ENCODE measurements at regions not wholly inside any gene's neighbourhood (a gene's known extent, or its start where the extent isn't known, plus 50 kb on each side); places are given as distances from the start of the nearest gene placed in this dataset.

- DNase-seq: no peak
Observed at GRCh38 chr18:45119876-45120275, 439.2 kb downstream of the SETBP1 start.

- peak; percentile 38 for DNase-seq
Observed at GRCh38 chr18:45121146-45121545, 440.5 kb downstream of the SETBP1 start.

- DNase-seq: no peak
Observed at GRCh38 chr18:45122506-45122905, 441.8 kb downstream of the SETBP1 start.

GRCh38 chr18:45127405-45127804 is 446.7 kb downstream of the SETBP1 start:
- no peak for DNase-seq

DNA sequence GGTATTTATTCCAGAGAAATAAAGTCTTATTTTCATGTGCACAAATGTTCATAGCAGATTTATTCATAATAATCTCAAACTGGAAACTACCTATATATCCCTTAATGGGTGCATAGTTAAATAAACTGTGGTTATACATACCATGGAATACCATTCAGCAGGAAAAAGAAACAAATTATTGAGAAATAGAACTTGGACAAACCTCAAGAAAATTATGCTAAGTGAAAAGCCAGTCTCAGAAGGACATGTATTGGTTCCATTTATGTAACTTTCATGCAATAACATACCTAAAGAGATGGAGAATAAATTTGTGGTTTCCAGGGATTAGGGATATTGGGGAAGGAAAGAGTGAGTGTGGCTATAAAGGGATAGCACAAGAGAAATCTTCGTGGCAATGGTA is 452.6 kb downstream of the SETBP1 start:
- no peak for DNase-seq

- DNase-seq: no peak
Observed at GRCh38 chr18:45136381-45137086, 455.8 kb downstream of the SETBP1 start.

DNA sequence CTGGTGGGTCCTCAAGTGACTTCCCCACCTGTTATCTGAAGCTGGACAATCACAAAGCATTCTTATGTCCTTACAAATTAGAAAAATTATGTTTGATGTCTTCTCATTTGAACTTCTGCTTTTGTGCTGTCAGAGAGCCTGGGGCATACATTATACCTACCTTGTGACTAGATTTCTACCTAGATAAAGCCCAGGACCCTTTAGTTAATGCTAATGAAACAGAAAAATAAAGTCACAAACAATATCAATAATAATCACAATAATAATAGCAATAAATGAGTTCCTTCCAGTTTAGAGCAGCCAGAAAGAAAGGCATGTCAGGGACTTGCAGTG is 456.4 kb downstream of the SETBP1 start:
- DNase-seq: no peak

GRCh38 chr18:45139478-45139877 is 458.8 kb downstream of the SETBP1 start:
- DNase-seq: no peak

DNA sequence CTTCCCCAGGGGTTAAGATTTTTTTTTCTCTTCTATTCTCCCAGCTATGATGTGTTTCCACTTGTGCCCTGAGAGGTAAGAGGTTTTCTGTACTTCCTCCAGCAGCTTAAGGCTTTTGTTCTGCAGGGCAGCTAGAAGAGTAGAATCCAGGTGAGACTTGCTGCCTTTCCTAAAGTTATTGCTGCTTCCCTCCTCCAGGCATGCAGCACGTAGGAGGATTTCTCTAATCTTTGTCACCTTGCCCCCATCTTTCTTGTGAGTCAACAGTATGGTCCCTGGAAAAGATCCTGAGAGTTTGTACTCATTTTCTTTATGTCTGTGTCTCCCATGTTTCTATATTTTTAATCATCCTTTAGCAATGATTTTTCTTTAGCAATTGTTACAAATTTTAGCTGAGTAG is 462.2 kb downstream of the SETBP1 start:
- no peak for DNase-seq

DNA sequence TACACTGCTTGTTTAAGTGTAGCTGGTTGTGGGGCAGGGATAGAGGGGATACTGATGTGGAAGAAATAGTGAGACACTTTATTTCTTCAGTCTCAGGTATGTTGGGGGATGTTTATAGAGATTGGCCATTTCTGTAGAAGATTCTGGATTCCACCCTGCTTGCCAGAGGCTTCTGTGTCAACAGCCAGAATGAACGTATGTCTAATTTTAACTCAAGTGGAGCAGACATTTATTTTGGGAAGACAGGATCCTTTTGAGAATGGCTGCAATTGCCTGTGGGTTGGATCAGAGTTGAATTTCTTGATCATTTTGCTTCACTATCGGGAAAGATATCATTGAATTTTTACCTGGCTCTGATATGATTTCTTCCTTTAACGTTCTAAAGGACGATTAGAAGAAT is 465.6 kb upstream of the SLC14A2 start:
- no peak for DNase-seq

DNA sequence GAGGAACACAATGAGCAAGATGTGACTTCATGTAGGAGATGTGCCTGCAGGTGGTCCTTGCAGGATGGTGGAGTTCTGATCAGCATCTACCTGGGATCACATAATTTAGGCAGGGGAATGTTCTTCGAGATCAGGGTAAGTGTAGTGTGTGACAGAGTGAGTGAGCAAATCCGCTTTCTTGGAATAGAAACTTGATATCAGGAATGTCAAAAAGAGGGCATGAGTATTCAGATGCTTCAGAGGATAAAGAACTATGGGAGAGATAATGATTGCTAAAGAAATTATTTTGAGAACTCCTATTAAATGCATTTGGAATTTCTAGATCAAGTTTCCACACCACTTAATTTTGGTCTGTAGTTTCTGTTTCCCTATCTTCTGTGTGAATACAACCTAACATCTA is 463.6 kb upstream of the SLC14A2 start:
- DNase-seq: no peak

- no peak for DNase-seq
Observed at GRCh38 chr18:45155526-45155925, 459.8 kb upstream of the SLC14A2 start.

GRCh38 chr18:45156946-45157345 is 458.3 kb upstream of the SLC14A2 start:
- no peak for DNase-seq

DNA sequence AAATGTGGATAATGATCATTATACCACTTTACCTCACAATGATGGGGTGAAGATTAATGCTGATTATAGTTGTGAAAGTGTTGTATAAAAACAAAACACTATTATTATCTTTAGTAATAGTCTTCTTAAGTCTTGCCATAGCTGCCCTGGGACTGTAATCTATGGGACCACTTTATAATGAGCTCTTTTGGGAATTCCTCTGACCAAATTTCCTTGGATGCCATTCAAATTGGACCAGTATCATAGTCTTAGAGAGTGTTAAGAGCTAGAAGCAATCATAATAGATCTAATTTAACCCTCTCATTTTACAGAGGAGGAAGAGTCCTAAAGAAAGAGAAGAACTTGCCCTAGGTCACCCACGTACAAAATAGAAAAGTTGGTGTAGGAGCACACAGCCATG is 457.7 kb upstream of the SLC14A2 start:
- no peak for DNase-seq

DNA sequence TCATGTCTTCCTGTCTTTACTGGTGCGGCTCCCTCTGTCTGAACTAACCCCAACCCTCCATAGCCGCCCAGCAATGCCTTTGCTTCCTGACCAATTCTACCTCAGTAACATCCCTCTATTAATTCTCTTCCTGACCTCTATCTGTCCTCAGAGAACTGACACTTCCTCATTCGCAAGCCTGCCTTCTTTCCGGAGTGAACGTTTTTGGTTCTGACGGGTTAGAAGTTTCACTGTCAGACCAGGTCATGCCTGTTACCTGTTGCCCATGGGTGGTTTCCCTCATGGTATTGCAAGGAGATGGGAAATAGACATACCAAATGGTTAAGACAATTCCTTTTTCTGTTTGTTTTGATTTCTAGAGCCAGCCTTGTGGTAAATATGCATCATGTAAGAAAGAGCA is 453.4 kb upstream of the SLC14A2 start:
- no peak for DNase-seq

GRCh38 chr18:45163871-45164270 is 451.4 kb upstream of the SLC14A2 start:
- no peak for DNase-seq

DNA sequence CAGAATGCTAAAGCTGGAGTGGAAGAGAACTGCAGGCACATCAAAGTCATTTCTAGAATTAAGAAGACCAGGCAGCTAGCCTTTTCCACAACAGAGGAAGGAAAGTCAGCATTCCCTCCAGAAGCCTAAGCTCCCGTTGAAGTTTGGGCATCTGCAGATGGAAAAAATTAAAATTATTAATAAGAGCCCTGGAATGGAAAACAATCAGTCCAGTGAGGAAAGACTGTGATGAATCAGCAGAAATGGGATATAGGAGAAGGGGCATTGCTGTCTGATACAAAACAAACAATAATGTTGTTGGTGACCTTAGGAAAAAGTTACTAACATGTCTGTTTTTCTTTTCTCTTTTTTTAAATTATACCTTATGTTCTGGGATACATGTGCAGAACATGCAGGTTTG is 450.7 kb upstream of the SLC14A2 start:
- no peak for DNase-seq

DNA sequence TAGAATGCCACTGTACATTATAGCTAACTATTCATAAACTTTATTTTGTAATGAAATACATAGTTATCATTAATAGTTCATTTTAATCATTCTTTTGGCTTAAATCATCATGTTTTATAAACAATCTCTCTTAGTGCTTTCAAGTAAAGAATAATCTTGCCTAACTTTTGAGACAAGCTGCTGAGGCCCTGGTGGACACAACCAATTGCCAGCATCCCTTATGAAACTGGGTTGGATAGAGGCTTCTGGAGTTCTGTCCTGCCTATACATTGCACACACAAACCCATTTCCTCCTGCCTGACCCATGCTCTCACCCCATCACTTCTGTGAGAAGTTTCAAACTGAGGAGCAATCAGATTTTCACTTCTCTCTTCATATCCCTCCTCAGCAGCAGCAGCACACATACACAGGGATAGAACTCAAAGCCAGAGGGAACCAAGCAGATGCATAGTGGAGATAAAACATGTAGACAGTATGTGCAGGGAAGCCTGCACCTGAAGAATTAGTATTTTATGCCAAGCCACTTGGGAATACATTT is 450.0 kb upstream of the SLC14A2 start:
- DNase-seq: no peak

DNA sequence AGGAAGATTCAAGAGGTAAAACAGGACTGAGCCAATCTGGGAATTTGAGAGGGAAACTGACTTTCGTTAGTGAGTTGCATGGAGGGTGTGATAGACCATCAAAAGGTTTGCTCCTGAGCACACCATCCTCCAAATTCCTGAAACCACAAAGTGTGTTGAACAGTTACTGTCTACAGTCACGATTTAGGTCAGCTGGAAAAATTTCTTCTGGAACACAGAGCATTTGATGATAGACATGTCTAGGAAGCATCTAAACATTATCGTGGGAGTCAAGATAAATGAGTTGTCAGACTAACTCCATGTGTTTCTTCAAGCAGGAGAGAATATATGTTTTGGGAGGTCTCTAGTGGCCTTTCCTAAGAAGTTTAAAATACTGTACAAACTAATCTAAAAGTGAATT is 449.4 kb upstream of the SLC14A2 start:
- no peak for DNase-seq

GRCh38 chr18:45166341-45166835 is 448.9 kb upstream of the SLC14A2 start:
- DNase-seq: no peak

- DNase-seq: no peak
Observed at GRCh38 chr18:45166836-45167551, 448.3 kb upstream of the SLC14A2 start.

DNA sequence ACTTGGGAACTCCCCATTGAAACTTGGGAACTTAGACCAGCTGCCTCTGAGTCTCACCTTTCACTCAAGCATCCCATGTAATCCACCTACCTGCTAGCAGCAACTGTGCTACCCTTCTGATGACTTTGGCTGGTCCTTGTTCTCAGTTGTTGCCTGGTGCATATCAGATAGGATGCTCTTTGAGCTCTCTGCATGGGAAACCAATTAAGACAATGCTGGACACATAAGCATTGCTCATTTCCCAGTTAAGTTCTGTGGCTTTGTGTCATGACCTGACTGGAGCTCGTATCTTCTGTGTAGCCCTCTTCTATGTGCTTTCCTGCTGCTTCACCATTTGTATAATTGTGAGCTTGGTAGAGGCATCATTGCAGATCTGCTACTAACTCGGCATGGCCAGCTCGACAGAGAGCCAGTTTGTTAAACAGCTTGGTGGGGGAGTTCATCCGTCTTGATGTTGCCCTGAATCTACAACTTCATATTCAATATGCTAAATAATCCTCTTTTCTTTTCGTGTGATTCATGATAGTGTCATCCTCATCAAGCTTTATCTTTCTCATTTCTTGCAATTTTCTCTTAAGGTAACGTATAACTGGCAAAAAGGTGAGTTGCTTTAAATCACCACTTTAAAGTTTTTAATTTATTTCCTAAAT is 447.5 kb upstream of the SLC14A2 start:
- no peak for DNase-seq

GRCh38 chr18:45168866-45169600 is 446.2 kb upstream of the SLC14A2 start:
- DNase-seq: no peak

All from occipital lobe (tissue), 1 donor.